ENCODE measurements at regions not wholly inside any gene's neighbourhood (a gene's known extent, or its start where the extent isn't known, plus 50 kb on each side); places are given as distances from the start of the nearest gene placed in this dataset.

GRCh38 chr4:106430797-106431196 lies 62.2 kb upstream of the GIMD1 start (continued):
- TF ChIP-seq ZNF280B (CRISPR knock-in tag; IDR thresholded peaks at IDR 0.05) (no peak), ZNF277 (CRISPR knock-in tag; IDR thresholded peaks at IDR 0.05; ENCODE audit: borderline replicate concordance) (no peak)

GRCh38 chr4:106429885-106430284 lies 61.3 kb upstream of the GIMD1 start:
- ATAC-seq (no peak), DNase-seq (ENCODE audit: extremely low read depth in 1 of 4, low spot score in 3 of 4) (no peak), FAIRE-seq (no peak)
- in situ Hi-C loops (cut with MboI) (no loop called here), intact Hi-C loops (cut with micrococcal nuclease) (no loop called here)
- CTCF ChIA-PET (ENCODE audit: low intra/inter-chr PET ratio) = no interaction called here
- Histone ChIP-seq H4K20me1 (replicated peaks; ENCODE audit: control insufficient read depth, insufficient read depth, low read length) (no peaks in the 10 kb centered on the region), H3K9me1 (ENCODE audit: control insufficient read depth, insufficient read depth, low read length) (no peaks in the 10 kb centered on the region), H3K4me2 (ENCODE audit: insufficient read depth, low read length) (no peak overlapping the region), H3K4me3 (no peak overlapping the region), H2AFZ (ENCODE audit: low read depth, low read length) (no peak overlapping the region), H3K27me3 (ENCODE audit: control insufficient read depth in 2 of 2, insufficient read depth in 2 of 2, low read length in 2 of 2) (no peaks in the 10 kb centered on the region), H3K9ac (ENCODE audit: insufficient read depth in 1 of 2, low read depth in 2 of 2, low read length in 2 of 2) (no peak overlapping the region), H3K79me2 (ENCODE audit: control insufficient read depth, insufficient read depth, low read length) (no peaks in the 10 kb centered on the region), H3K4me1 (replicated peaks in 1 of 2; ENCODE audit: control insufficient read depth in 2 of 2, insufficient read depth in 2 of 2, low read length in 2 of 2) (no peaks in the 10 kb centered on the region), H3K9me3 (replicated peaks; ENCODE audit: control insufficient read depth, insufficient read depth, low read depth, low read length) (no peaks in the 10 kb centered on the region), H3K27ac (ENCODE audit: extremely low read depth, low read depth, low read length) (no peak overlapping the region), H3K36me3 (ENCODE audit: control insufficient read depth, insufficient read depth, low read length) (no peaks in the 10 kb centered on the region)
- TF ChIP-seq U2AF1 (optimal IDR thresholded peaks at IDR 0.05; ENCODE audit: low read depth, low read length) = no peak
- TF ChIP-seq TARDBP (IDR thresholded peaks at IDR 0.05) = no peak
- 0% methylated on average over 2 of the region's 2 CpGs for WGBS (ENCODE audit: insufficient coverage, low coverage, missing lambda C conversion rate)
- POLR2A ChIA-PET = no interaction called here
- no TSS peak for BruUV-seq (replicated peaks)
